Activated B cell treated with CpG ODN at 0.5 μM for 24 hours (primary cell): ENCODE measurements at regions not wholly inside any gene's neighbourhood (a gene's known extent, or its start where the extent isn't known, plus 50 kb on each side); places are given as distances from the start of the nearest gene placed in this dataset.

Experiments used
- ATAC-seq: fragments of 200-7000 bp; cut with Tn5 transposase; one replicate; pipeline ENCODE4 v1.10.0; 2021; ENCODE audit warnings: low read depth, mild to moderate bottlenecking, moderate library complexity
- CTCF ChIA-PET: fragments of 350-600 bp; sonication (Branson Sonifier 250); formaldehyde crosslinking; loops from one replicate; lab custom pipeline; 2021; ENCODE audit warnings: antibody characterized with exemption; lab: Charles Lee
- POLR2A ChIA-PET: fragments of 350-600 bp; sonication (Branson Sonifier 250); formaldehyde crosslinking; loops from one replicate; lab custom pipeline; 2021; ENCODE audit warnings: antibody characterized with exemption; lab: Charles Lee
- DNase-seq: peaks from one replicate; pipeline ENCODE4 v3.0.0; 2022
- H3K27ac Mint-ChIP-seq: one replicate; pipeline ENCODE4 v1.8.0; 2020; ENCODE audit warnings: mixed read lengths
- H3K27me3 Mint-ChIP-seq: one replicate; pipeline ENCODE4 v1.8.0; 2021; ENCODE audit warnings: mixed read lengths
- H3K36me3 Mint-ChIP-seq: one replicate; pipeline ENCODE4 v1.8.0; 2021; ENCODE audit warnings: low read depth, mixed read lengths
- H3K4me1 Mint-ChIP-seq: one replicate; pipeline ENCODE4 v1.8.0; 2021; ENCODE audit warnings: mixed read lengths
- H3K4me3 Mint-ChIP-seq: one replicate; pipeline ENCODE4 v1.8.0; 2020; ENCODE audit warnings: mild to moderate bottlenecking, mixed read lengths
- H3K9me3 Mint-ChIP-seq: one replicate; pipeline ENCODE4 v1.8.0; 2020; ENCODE audit warnings: mixed read lengths
- CTCF ChIP-seq: fragments of 200-600 bp; IDR thresholded peaks from one replicate; pipeline ENCODE4 v1.8.0; 2022; ENCODE audit warnings: antibody characterized with exemption, mild to moderate bottlenecking
- intact Hi-C: fragments of 100-400 bp; cut with micrococcal nuclease; formaldehyde crosslinking; loops from one replicate; pipeline ENCODE4 v1.15.1; 2024

GRCh38 chr16:25431472-25431871 lies 173.8 kb upstream of the ZKSCAN2 start:
- CTCF ChIA-PET, result no interaction called here
- POLR2A ChIA-PET, result no interaction called here

GRCh38 chr16:25426829-25427228 lies 169.2 kb upstream of the ZKSCAN2 start:
- Mint-ChIP-seq H3K36me3 (no peaks in the 10 kb centered on the region), H3K9me3 (peaks cover 7% of the 10 kb centered on the region), H3K27ac (no peak overlapping the region), H3K4me3 (no peak overlapping the region), H3K27me3 (no peaks in the 10 kb centered on the region), H3K4me1 (no peaks in the 10 kb centered on the region)
- CTCF ChIA-PET, result no interaction called here
- intact Hi-C loops, result no loop called here
- no peak for TF ChIP-seq CTCF
- DNase-seq (no peak), ATAC-seq (no peak)
- POLR2A ChIA-PET, result no interaction called here

More at GRCh38 chr16:25431472-25431871, 173.8 kb upstream of the ZKSCAN2 start:
- DNase-seq (no peak), ATAC-seq (no peak)
- intact Hi-C loops, result no loop called here
- Mint-ChIP-seq H3K36me3 (no peaks in the 10 kb centered on the region), H3K4me3 (no peak overlapping the region), H3K27me3 (no peaks in the 10 kb centered on the region), H3K9me3 (peaks cover 7% of the 10 kb centered on the region), H3K4me1 (no peaks in the 10 kb centered on the region), H3K27ac (no peak overlapping the region)
- no peak for TF ChIP-seq CTCF

- CTCF ChIA-PET, result no interaction called here
- DNase-seq (no peak), ATAC-seq (no peak)
- H3K27ac Mint-ChIP-seq, result no peak overlapping the region
- no peaks in the 10 kb centered on the region for H3K9me3 Mint-ChIP-seq
- TF ChIP-seq CTCF, result no peak
- H3K4me3 Mint-ChIP-seq, result no peak overlapping the region
- POLR2A ChIA-PET, result no interaction called here
- no peaks in the 10 kb centered on the region for H3K36me3 Mint-ChIP-seq
- intact Hi-C loops, result no loop called here
- H3K4me1 Mint-ChIP-seq, result no peaks in the 10 kb centered on the region
- H3K27me3 Mint-ChIP-seq, result no peaks in the 10 kb centered on the region
These were observed 162.0 kb upstream of the ZKSCAN2 start for GRCh38 chr16:25419681-25420080.

- DNase-seq, result no peak
These were observed 161.5 kb upstream of the ZKSCAN2 start for GRCh38 chr16:25419153-25419552.

GRCh38 chr16:25416002-25416401 lies 158.4 kb upstream of the ZKSCAN2 start:
- no peak overlapping the region for H3K4me3 Mint-ChIP-seq
- ATAC-seq, result no peak
- no peaks in the 10 kb centered on the region for H3K36me3 Mint-ChIP-seq
- ChIA-PET POLR2A (no interaction called here), CTCF (no interaction called here)
- no peaks in the 10 kb centered on the region for H3K27me3 Mint-ChIP-seq
- no peak for DNase-seq
- H3K4me1 Mint-ChIP-seq, result no peaks in the 10 kb centered on the region
- intact Hi-C loops, result no loop called here
- no peak for TF ChIP-seq CTCF
- no peak overlapping the region for H3K27ac Mint-ChIP-seq
- no peaks in the 10 kb centered on the region for H3K9me3 Mint-ChIP-seq

More at GRCh38 chr16:25419153-25419552, 161.5 kb upstream of the ZKSCAN2 start:
- H3K9me3 Mint-ChIP-seq, result no peaks in the 10 kb centered on the region
- H3K4me1 Mint-ChIP-seq, result no peaks in the 10 kb centered on the region
- H3K27ac Mint-ChIP-seq, result no peak overlapping the region
- H3K36me3 Mint-ChIP-seq, result no peaks in the 10 kb centered on the region
- no peak overlapping the region for H3K4me3 Mint-ChIP-seq
- POLR2A ChIA-PET, result no interaction called here
- no peak for ATAC-seq
- intact Hi-C loops, result no loop called here
- TF ChIP-seq CTCF, result no peak
- no peaks in the 10 kb centered on the region for H3K27me3 Mint-ChIP-seq
- CTCF ChIA-PET, result no interaction called here
